ENCODE measurements at regions not wholly inside any gene's neighbourhood (a gene's known extent, or its start where the extent isn't known, plus 50 kb on each side); places are given as distances from the start of the nearest gene placed in this dataset.

DNA sequence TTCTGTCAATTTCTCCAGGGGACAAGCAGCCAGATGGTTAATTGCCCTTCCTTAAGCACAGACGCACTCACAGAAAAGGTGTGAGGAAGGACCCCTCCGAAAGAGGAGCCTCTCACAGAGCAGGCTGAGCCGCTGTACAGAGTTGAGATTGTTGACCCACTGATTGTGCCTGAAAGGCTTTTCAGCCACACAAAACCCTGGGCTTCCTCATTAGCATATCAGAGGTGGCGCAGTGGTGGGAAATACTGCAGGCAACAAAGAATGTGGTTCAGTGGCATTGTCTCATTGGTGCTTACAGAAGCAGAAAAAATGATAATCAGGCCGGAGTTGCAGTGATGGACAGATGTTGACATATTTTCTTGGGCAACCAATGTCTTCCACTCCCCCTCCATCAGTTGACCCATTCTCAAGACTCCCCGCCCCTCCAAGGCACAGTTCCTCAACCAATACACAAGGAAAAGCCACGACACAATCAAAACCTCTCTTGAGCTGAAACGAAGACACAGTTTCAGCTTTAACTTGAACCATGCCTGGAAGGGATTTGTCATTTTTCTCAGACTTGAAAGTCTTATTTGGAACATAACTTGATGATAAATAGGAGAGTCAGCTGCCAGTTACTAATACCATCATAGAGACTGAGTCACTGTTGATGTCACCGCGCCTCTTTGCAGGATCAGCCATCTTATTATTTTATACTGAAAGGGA is 53.1 kb downstream of the ATXN3L start:
- no peak for DNase-seq (ENCODE audit: low read depth in 2 of 2)

DNA sequence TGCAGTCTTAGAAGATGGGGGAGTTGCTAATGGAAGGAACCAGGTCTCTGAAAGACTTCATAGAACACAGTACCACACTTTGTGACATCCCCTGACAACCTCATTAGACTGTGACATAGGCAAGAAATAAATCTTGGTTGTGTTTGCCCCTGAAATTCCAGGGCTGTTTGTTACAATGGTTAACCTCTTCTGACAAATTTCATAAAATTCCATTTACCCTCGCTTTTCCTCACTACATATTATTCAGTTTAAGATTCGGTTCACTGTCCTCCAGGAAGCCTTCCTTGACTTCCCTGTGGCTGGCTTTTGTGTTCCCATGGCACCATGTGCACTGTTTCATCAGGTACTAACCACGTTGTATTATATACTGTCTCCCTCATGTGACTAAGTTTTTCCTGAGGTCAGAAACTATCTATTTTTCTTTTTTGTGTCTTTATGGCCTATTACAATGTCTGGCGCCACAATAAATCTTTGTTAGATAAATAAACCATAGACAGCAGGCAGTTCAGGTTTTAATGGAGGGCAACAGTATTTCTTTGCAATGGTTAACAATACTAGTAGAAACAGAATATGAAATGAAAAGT is 54.2 kb downstream of the ATXN3L start:
- DNase-seq (ENCODE audit: low read depth in 2 of 2) = no peak

DNA sequence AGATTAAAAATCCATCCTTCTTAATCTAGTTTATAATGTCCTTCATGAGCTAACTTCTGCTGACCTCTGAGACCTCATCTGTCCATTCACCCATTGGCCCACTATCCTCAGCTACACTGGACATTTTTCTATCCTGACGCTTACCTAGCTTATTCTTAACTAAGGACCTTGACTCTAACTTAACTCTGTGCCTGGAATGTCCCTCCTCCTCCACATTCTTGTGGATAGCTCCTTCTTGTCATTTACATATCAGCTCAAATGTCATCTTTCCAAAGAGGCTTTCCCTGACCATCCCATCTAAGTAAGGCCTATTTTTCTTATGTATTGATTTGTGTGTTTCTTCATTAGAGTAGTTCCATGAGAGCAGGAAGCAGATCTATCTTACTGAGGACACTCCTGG is 54.7 kb downstream of the ATXN3L start:
- DNase-seq (ENCODE audit: low read depth in 2 of 2) = no peak

DNA sequence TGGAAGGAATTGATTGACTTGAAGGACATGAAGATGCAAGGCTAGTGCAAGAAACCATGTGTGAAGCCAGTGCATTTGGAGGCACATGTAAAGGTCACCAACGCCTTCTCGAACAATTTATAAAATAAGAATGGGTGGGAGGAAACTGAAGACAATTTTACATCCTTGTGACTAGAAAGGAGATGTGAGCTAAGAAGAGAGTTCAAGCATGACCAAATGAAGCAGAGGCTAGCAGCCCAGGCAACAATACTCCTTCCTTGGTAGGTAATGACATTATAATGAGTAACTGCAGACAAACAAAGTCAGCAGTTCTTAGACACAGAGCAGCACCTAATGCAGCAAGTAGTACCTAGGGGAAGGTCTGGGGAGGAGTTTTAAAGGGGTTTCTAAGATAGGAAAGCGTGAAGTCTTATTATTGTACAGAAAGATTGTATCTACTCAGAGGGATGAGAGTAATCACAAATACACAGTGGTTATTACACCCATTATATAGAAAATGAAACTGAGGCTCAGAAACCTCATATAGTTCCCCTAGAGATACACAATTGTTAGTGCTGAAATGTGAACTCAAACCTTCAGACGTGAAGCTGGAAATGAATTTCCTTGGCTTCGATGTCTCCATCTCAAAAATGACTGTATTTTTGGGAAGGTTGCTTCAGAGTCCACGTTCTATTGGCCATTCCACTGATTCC is 56.1 kb downstream of the ATXN3L start:
- DNase-seq (ENCODE audit: low read depth in 2 of 2) = no peak

DNA sequence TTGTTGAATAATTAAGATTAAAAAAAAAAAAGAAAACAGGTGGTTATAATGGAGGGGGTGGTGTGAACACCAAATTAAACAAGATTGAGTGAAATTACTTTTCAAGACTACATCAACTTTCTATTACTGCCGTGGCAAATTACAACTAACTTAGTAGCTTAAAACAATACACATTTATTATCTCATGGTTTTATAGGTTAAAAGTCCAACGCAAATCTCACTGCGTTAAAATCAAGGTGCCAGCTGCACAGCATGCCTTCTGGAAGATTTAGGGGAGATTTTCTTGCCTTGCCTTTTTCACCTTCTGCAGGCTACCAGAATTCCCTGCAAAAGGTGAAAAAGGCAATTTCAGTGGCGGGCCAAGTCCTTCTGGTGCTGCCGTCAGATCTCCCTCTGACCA is 58.5 kb downstream of the ATXN3L start:
- DNase-seq (ENCODE audit: low read depth in 2 of 2) = no peak

DNA sequence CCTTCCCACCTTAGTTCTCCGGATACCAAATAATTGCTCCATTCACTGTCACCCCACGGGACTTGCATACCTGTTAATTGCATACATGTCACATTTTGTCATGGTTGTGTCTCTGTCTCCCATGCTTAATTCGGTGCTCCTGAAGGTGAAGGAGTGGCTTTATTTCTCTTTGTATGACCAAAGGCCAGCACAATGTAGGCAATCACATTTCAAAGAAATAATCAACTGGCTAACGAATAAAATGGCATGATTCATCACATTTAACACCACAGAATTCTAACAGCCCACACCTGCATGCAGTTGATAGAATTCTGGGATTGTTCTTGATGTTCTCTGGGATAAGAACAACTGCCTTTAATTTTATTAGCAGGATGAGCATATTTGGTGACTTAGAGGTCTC is 59.3 kb downstream of the ATXN3L start:
- DNase-seq (ENCODE audit: low read depth in 2 of 2) = no peak

DNA sequence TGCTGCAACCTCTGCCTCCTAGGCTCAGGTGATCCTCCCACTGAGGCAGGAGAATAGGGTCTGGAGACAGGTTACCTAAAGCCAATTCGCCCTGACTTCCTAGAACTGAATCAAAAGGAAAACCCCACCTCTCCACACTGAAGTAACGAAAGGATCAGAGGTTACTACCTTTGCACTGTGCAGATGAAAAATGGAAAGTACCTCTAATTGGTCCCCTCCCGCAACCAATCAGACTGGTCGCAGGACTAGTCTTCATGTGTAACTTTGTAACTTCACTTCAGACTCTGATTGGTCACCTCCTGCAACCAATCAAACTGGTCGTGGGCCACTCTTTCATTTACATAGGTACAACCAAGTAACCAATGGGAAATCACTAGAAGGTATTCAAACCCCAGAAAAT is 61.1 kb downstream of the ATXN3L start:
- DNase-seq (ENCODE audit: low read depth in 2 of 2) = no peak

DNA sequence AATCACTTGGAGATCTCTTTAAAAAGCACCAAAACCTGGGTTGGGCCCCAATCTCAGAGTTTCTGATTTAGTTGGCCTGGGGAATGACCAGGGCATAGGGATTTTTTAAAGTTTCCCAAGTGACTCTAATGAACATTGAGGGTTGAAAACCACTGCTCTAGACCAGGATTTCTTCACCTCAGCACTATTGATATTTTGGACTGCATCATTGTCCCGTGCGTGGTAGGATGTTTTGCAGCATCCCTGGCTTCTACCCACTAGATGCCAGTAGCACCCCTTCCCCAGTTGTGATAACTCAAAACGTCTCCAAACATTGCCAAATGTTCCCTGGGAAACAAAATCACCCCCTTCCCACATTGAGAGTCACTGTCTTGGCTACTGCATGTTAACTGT is 61.8 kb downstream of the ATXN3L start:
- DNase-seq (ENCODE audit: low read depth in 2 of 2) = no peak

DNA sequence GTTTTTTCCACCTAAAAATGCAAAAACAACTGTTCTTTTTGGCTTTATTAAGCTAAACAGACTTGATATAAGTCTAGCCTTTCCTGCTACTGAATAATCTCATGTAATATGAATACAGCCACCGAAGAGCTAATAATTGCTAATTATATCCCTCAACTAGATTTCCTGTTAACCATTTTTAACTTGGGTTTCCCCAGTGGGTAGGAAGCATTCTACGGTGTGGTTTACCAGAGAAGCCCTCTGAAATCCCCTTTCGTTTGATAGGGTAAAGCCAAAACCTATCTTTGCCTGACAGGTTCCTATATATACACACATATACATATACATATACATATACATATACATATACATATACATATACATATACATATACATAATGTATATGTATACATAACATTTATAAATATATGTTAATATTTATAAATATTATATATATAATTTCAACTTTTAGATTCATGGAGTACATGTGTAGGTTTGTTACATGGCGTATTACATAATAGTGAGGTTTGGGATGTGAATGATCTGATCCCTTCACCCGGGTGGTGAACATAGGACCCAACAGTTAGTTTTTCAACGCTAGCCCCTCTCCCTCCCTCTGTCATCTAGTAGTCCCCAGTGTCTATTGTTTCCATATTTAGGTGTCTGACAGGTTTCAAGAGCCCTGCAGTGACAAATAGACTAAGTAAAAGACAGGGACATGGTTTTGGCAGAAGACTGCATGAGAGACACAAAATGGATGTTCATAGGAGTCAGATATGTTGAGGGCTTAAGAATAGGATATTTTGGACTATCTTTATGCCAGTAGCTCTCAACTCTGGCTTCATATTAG is 62.4 kb downstream of the ATXN3L start:
- DNase-seq (ENCODE audit: low read depth in 2 of 2) = no peak

DNA sequence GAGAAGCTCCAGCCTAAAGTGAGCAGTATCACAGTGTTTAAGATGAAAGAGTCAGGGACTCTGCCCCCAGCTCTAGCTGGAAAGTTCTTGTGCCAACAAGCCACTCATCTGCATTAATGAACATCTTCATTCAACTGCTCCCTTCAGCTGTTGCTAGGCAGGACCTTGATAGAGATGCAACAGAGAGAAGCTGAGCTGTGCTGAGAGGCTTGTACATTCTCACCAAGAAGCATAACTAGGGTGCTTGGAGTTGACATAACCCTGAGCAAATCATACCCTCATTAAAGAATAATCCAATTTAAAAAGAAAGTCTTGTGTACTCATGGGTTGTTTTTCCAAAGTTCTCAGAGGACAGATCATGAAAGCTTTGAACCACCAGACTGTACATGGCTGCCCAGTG is 63.2 kb downstream of the ATXN3L start:
- no peak for DNase-seq (ENCODE audit: low read depth in 2 of 2)

DNA sequence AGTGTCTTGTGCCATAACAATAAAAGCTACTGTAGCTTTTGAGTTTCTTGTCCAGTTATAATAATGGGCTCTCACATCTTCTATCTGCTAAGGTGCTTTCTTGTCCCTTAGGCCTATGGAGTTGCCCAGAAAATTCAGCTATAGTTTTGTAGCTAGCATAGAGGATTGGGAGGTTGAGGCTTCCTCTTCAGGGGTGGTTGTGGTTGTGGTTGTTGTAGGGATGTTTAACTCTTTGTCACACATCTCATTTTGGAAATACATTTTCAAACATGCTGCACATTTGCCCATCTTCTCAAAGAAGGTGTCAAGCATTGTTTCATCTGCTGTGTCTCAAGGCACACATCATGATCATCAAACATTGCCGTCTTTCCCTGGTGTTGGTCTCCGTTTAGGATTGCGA is 65.0 kb downstream of the ATXN3L start:
- no peak for DNase-seq (ENCODE audit: low read depth in 2 of 2)

DNA sequence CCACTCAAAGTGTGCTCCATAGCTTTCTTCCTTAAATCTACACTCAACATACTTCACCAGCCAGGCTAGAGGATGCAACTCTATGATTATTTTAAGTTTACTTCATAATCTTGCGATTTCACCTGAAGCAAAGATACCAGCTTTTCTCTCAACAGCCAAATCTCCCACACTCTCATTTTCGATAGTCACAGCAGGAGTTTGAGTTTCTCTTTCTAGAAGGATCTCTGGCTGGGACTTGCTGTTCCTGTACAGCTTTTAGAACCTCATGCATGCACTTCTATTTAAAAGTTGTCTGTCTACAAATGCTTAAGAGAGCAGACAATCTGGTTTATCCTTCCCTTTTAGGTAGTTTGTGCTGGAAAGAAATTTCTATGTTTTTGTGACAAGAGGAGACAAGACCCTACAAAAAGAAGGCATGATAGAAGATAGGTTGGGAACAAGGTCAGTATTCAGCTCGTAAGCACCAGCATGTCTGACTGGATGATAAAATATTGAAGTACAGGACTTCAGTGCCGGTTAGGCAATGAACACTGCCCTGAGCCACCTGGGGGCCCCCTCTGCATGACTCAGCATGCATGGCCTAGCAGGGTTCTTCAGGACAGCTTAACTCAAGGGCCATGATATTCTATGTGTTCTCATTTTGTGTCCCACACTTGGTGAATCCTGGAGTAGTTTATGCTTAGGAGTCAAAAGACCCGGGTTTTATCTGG is 65.6 kb downstream of the ATXN3L start:
- DNase-seq (ENCODE audit: low read depth in 2 of 2) = no peak

DNA sequence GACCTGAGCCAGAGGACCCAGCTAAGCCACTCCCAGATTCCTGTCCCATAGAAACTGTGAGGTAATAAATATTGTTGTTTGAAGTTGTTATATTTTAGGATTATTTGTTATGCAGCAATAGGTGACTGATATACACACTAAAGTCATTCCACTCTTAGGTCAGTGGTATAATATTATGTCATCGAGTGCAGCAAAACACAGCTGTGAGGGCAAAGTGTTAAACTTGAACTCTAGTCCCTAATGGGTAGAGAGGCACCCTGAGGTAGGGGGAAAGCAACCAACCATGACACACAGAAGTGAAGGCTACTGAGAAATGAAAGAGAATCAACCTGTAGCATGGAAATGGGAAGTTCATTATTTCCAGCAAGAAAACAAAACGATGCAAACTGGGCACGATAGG is 66.6 kb downstream of the ATXN3L start:
- no peak for DNase-seq (ENCODE audit: low read depth in 2 of 2)

DNA sequence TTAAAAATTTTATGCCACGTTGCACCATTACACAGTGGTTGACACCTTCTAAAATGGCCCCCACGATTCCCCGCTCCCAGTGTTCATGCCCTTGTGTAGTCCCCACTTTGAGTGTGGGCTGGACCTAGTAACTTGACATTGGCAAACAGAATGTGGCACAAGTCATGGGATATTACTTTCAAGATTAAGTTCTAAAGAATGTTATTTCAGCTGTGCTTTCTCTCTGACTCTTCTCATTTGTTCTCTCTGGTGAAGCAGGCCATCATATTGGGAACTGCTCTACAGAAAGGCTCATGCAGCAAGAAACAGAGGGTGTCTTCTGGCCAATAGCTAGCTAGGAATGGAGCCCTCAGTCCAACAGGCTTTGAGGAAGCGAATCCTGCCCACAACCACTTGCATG is 67.1 kb downstream of the ATXN3L start:
- no peak for DNase-seq (ENCODE audit: low read depth in 2 of 2)

DNA sequence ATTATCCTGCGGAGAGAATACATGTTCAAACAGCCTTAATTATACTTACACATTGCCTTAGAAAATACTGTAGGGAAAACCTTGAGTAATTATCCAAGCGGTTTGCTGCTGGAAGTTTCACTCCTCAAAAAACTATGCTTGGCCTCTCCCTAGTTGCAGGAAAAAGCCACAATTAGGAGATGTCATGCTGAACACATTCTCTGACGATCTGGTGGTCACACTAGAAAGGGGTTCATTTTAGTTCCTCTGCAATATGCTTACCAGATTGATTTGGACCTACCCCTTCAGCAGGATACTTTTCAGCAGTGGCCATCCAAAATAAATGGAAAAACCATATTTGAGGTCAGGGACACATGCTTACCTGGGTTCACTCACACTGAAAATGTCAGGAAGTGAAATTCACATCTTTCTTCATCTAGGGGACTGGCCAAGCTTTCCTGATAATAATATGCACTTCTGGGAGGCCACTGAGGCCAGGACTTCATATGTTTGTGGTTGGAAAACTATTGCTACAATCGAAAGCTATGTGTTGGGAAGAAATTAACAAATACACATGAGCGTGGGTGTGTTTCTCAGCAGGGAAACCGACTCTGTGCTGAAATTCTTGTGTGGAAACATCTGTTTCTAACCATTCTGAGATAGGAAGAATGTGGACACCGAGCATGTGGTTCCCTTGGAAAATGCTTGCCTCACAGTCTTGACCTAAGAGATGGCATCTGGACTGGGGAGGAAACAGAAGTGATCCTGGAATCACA is 68.8 kb downstream of the ATXN3L start:
- no peak for DNase-seq (ENCODE audit: low read depth in 2 of 2)

DNA sequence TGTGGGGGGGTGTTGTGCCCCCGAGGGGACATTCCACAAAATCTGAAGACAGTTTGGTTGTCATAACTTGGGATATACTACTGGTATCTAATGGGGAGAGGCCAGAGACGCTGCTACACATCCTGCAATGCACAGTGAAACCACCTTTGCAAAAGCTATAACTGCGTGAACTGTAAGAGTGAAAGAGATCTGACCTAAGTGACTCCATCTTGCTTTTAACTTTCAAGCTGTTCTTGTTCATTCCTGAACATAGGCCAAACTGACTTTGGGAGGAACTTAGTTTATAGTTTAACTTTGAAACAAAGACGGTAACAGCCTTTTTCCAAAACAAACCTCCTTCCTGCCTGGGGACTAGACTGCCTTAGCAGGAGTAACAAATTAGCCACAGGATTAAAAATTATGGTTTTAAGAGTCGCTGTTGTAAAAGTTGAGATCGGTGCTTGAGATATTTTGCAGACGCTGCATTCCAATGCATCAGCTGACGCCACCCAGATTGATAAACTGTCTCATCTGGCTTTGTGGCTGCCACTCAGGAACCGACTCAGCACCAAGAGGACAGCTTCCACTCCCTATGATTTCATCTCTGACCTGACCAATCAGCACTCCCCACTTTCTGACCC is 70.9 kb downstream of the ATXN3L start:
- no peak for DNase-seq (ENCODE audit: low read depth in 2 of 2)

DNA sequence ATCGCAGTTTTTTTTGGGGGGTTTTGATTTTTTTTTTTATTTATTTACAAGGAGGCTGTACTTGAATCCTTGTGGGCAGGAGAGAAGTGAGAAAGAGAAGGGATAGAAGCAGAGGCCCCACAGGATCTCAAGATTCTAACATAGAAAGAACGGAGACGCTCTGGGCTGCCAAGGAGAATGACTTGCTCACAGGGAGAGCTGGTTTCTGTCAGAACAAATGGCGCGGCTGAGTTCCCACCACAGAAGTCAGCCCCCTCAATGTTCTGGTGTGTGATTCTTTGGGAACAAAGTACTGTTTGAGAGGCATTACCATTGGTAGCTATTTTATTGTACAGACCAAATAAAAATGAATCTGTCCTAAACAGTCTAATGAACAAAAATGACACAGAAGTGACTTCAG is 80.6 kb downstream of the ATXN3L start:
- no peak for DNase-seq (ENCODE audit: low read depth in 2 of 2)

DNA sequence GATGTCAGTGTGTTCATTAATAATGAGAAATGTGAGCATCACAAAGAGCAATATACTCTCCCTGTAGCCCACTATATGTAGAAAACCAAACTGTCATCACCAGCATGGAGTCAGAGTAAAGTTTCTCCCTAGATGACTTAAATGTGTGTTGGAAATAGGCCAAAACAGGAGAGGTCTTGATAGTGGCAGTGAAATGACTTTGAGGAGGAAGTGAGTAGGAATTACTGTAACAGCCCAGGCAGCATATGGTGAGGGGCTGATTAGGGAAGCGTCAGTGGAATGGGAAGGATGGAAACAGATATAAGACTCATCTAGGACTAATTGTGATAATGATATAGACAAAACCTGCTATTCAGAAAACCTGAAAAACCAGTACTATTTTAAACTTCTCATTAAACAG is 83.9 kb downstream of the ATXN3L start:
- no peak for DNase-seq (ENCODE audit: low read depth in 2 of 2)

DNA sequence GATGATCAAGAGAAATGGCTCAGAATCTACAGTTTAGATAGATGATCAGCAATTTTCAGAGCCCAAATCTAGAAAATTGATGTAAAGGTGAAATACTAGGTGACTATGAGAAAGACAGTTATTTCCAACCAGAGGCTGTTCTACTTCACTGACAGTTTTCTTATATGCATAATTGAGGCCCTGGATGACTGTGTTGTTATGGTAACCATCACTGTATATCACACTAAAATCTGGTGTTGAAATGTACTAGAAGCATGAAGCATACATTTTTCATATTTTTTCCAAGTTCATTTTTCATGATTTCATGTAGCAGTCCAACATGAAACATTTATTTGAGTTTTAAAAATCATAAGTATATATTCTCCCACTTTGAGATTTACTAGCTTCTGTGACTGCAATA is 87.4 kb downstream of the ATXN3L start:
- DNase-seq (ENCODE audit: low read depth in 2 of 2) = no peak

DNA sequence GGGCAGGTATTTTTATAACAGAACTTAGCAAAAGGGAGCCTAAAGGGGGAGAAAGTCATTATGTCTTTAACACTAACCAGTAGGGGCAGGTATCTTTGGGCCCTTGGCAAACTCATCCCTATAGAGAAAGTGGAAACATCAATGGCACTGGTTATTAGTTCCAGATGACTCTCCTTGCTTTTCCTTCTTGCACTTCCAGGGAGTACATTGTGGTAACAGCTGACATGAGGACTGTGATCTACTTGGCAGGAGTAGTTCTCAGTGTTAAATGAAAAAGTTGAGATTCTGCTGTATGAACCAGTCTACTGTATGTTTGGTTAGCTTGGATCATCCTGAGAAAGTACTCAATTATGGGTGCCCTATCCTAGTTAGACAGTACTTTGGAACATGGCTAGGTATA is 93.6 kb downstream of the ATXN3L start:
- no peak for DNase-seq (ENCODE audit: low read depth in 2 of 2)
